Neural crest cell (in vitro differentiated cells): ENCODE measurements at regions not wholly inside any gene's neighbourhood (a gene's known extent, or its start where the extent isn't known, plus 50 kb on each side); places are given as distances from the start of the nearest gene placed in this dataset.
"Not testable (repeated sequence)": the region's sequence is repeated elsewhere in the genome, so short reads cannot be mapped to it uniquely, and the experiment has no call there.

Experiments
- DNase-seq: peaks from one replicate; pipeline ENCODE4 v3.0.0; 2021; ENCODE audit warnings: low read depth, mixed read lengths, low spot score
- H3K27ac Mint-ChIP-seq: one replicate; pipeline ENCODE4 v1.8.0; 2021; ENCODE audit warnings: mild to moderate bottlenecking, mixed read lengths; ENCODE audit not compliant: unreplicated experiment
- H3K27me3 Mint-ChIP-seq: 2 replicates; pipeline ENCODE4 v1.8.0; 2021; ENCODE audit warnings: low read depth, mild to moderate bottlenecking, mixed read lengths
- H3K36me3 Mint-ChIP-seq: 2 replicates; pipeline ENCODE4 v1.8.0; 2021; ENCODE audit warnings: low read depth, mild to moderate bottlenecking, mixed read lengths
- H3K4me1 Mint-ChIP-seq: 2 replicates; pipeline ENCODE4 v1.8.0; 2021; ENCODE audit warnings: mixed read lengths
- H3K4me3 Mint-ChIP-seq: one replicate; pipeline ENCODE4 v1.8.0; 2021; ENCODE audit warnings: mild to moderate bottlenecking, mixed read lengths
- H3K9me3 Mint-ChIP-seq: 2 replicates; pipeline ENCODE4 v1.8.0; 2021; ENCODE audit warnings: mixed read lengths
- TF ChIP-seq, protein P1 (sequence below): fragments of 200-600 bp; sonication (generic); conservative IDR thresholded peaks from 2 replicates; pipeline ENCODE4 v1.5.0; 2021; ENCODE audit warnings: antibody characterized with exemption, mild to moderate bottlenecking

DNA sequence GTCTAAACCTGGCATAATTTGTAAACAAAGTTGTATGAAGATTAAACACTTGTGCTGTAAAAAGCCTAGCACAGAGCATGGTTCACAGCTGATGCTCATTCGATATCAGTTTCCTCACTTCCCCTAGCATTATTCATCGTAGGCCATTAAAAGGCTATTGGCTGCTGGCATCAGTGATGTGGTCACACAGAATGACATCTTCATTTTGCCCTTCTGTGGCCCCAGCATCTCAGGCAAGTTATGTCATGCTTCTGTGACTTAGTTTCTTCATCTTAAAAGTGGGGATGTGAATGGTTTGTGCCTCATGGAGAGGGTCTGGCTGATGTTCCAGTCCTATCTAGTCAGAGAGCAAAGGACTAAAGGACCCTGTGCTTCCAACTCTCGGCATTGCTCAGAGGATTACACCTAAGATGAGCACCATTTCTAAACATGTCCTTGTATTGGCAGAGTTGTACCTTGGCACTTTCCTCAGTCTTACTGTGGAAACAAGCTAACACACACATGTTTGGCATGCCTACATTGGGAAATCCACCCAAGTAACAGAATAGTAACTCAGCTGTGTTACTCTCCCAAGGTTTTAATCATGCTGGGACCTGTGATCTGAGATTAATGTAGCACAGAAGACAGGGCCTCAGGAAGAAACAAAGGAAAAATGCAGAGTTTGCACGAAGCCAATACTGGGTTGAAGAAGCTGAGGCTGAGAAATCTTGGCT lies 83.5 kb upstream of the OR9Q1 start:
- H3K27me3 Mint-ChIP-seq, result peaks cover 2% of the 10 kb centered on the region
- TF ChIP-seq, protein P1, sequence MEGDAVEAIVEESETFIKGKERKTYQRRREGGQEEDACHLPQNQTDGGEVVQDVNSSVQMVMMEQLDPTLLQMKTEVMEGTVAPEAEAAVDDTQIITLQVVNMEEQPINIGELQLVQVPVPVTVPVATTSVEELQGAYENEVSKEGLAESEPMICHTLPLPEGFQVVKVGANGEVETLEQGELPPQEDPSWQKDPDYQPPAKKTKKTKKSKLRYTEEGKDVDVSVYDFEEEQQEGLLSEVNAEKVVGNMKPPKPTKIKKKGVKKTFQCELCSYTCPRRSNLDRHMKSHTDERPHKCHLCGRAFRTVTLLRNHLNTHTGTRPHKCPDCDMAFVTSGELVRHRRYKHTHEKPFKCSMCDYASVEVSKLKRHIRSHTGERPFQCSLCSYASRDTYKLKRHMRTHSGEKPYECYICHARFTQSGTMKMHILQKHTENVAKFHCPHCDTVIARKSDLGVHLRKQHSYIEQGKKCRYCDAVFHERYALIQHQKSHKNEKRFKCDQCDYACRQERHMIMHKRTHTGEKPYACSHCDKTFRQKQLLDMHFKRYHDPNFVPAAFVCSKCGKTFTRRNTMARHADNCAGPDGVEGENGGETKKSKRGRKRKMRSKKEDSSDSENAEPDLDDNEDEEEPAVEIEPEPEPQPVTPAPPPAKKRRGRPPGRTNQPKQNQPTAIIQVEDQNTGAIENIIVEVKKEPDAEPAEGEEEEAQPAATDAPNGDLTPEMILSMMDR, result no peak
- H3K9me3 Mint-ChIP-seq, result no peaks in the 10 kb centered on the region
- no peaks in the 10 kb centered on the region for H3K36me3 Mint-ChIP-seq
- no peaks in the 10 kb centered on the region for H3K4me1 Mint-ChIP-seq
- no peak overlapping the region for H3K27ac Mint-ChIP-seq
- no peak overlapping the region for H3K4me3 Mint-ChIP-seq
- DNase-seq, result no peak

DNA sequence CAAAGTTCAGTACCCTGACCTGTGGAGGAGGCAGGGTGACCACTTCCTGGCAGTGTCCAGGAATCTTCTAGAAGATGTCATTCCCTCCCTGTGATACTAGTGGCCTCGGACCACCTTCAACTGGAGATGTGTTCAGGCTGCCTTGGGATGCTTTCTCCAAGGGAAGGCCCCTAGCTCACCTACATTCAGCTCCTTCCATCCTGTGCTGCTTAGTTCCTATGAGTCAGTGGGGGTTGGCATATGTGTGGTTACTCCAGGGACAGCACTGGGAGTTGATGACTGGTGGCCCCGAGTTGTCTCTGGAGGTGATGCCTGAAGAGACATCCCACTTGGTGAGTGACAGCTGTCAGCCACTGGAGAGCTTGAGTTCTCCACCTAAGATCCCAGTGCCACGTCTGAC lies 81.8 kb upstream of the OR9Q1 start:
- no peaks in the 10 kb centered on the region for H3K4me1 Mint-ChIP-seq
- H3K27ac Mint-ChIP-seq, result no peak overlapping the region
- no peak overlapping the region for H3K4me3 Mint-ChIP-seq
- DNase-seq, result no peak
- peaks cover 9% of the 10 kb centered on the region for H3K9me3 Mint-ChIP-seq
- peaks cover 2% of the 10 kb centered on the region for H3K27me3 Mint-ChIP-seq
- TF ChIP-seq, protein P1, result no peak
- H3K36me3 Mint-ChIP-seq, result no peaks in the 10 kb centered on the region

DNA sequence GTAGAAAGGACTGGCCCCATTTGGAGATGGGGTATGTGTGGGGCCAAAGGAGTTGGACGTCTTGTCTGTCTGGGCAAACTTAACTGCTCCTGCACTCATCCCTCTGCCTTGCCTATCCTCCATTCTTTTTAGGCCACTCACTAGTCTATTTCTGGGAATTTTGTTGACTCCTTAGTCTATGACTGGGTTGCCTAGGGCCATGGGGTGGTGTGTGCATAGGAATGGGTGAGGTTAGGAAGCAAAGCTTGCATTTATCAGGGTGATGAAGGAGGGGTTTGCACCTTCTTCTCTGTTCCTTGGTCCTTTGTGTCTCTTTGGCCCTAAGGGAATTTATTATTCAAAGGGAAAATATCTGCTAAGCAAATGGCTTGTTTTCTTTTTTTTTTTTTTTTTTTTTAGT lies 80.9 kb upstream of the OR9Q1 start:
- H3K9me3 Mint-ChIP-seq, result peaks cover 9% of the 10 kb centered on the region
- peaks cover 4% of the 10 kb centered on the region for H3K27me3 Mint-ChIP-seq
- no peak overlapping the region for H3K27ac Mint-ChIP-seq
- no peak for DNase-seq
- H3K4me1 Mint-ChIP-seq, result no peaks in the 10 kb centered on the region
- no peak overlapping the region for H3K4me3 Mint-ChIP-seq
- no peaks in the 10 kb centered on the region for H3K36me3 Mint-ChIP-seq
- TF ChIP-seq, protein P1, result no peak

DNA sequence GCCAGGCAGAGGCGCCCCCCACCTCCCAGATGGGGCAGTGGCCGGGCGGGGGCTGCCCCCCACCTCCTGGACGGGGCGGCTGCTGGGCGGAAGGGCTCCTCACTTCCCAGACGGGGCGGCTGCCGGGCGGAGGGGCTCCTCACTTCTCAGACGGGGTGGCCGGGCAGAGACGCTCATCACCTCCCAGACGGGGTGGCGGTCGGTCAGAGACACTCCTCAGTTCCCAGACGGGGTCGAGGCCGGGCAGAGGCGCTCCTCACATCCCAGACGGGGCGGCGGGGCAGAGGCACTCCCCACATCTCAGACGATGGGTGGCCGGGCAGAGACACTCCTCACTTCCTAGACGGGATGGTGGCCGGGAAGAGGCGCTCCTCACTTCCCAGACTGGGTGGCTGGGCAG lies 79.9 kb upstream of the OR9Q1 start:
- peaks cover 12% of the 10 kb centered on the region for H3K9me3 Mint-ChIP-seq
- not testable (repeated sequence) for H3K27me3 Mint-ChIP-seq, H3K4me3 Mint-ChIP-seq, DNase-seq, H3K27ac Mint-ChIP-seq, H3K36me3 Mint-ChIP-seq, H3K4me1 Mint-ChIP-seq

DNA sequence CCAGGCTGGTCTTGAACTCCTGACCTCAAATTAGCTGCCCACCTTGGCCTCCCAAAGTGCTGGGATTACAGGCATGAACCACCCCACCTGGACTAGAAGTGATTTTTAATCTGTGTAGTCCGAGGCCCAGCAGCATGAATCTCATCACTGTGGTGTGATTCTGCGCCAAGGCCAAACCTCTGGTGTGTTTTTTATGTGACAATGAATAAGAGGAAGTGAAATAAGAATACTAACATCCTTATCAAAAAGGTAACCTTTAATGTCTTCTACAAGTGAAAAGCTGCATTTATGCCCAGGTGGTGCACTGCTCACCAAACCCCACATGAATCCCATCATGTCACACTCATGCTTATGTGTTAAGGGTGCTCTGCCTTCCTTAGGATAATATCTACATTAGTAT lies 77.1 kb upstream of the OR9Q1 start:
- Mint-ChIP-seq H3K4me3 (no peak overlapping the region), H3K36me3 (no peaks in the 10 kb centered on the region), H3K27me3 (peaks cover 14% of the 10 kb centered on the region), H3K9me3 (peaks cover 14% of the 10 kb centered on the region), H3K4me1 (no peaks in the 10 kb centered on the region), H3K27ac (no peak overlapping the region)
- TF ChIP-seq, protein P1, result no peak
- DNase-seq, result no peak

DNA sequence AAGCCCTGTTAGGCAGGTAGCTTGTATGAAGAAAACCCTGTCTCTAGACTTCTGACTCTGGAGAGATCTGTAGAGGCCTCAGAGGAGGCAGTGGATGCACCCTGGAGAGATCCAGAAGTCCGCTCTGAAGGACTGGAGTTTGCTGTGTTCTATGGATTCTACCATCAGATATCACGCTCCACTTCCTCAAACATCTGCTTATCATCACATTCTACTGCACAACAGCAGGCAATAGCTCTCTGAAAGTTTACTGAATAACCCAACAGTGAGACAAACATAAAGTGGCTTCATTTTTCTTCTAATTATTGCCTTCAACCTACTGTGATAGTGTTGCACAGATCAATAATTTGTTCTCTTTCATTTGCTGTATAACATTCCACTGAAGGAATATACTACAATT lies 59.0 kb upstream of the OR9Q1 start:
- Mint-ChIP-seq H3K36me3 (no peaks in the 10 kb centered on the region), H3K4me3 (no peak overlapping the region), H3K27me3 (peaks cover 30% of the 10 kb centered on the region), H3K27ac (no peak overlapping the region), H3K9me3 (no peaks in the 10 kb centered on the region), H3K4me1 (no peaks in the 10 kb centered on the region)
- DNase-seq, result no peak
- TF ChIP-seq, protein P1, result no peak
